22Rv1 (cell line): ENCODE measurements at regions not wholly inside any gene's neighbourhood (a gene's known extent, or its start where the extent isn't known, plus 50 kb on each side); places are given as distances from the start of the nearest gene placed in this dataset.

Experiments used
- ZFX ChIP-seq: fragments of 450-650 bp; IDR thresholded peaks from 2 replicates; pipeline ENCODE4 v1.6.1; 2017; ENCODE audit warnings: antibody characterized with exemption, borderline replicate concordance
- TF ChIP-seq, protein P1 (sequence below): fragments of 450-650 bp; IDR thresholded peaks from 2 replicates; pipeline ENCODE4 v1.5.1; 2017; ENCODE audit warnings: mild to moderate bottlenecking

DNA sequence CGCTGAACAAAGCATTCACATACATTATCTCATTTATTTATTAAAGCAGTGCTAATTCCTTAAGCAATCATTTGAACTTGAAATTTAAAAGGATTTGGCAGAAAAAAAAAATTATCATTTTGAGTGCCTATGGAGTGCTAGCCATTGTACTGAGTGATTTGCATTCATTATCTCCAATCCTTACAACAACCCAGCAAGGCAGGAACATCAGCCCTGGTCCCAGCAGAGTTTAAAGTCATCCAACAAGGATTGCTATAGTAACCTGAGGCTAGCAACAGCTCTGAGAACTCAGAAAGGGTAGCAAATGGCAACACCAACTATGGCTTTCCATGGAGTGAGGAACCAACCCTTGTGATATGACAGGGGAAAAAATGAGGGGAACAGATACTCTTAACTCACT is 237.6 kb upstream of the SETMAR start:
- TF ChIP-seq, protein P1, sequence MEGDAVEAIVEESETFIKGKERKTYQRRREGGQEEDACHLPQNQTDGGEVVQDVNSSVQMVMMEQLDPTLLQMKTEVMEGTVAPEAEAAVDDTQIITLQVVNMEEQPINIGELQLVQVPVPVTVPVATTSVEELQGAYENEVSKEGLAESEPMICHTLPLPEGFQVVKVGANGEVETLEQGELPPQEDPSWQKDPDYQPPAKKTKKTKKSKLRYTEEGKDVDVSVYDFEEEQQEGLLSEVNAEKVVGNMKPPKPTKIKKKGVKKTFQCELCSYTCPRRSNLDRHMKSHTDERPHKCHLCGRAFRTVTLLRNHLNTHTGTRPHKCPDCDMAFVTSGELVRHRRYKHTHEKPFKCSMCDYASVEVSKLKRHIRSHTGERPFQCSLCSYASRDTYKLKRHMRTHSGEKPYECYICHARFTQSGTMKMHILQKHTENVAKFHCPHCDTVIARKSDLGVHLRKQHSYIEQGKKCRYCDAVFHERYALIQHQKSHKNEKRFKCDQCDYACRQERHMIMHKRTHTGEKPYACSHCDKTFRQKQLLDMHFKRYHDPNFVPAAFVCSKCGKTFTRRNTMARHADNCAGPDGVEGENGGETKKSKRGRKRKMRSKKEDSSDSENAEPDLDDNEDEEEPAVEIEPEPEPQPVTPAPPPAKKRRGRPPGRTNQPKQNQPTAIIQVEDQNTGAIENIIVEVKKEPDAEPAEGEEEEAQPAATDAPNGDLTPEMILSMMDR: no peak
- TF ChIP-seq ZFX: no peak
